ENCODE measurements at regions not wholly inside any gene's neighbourhood (a gene's known extent, or its start where the extent isn't known, plus 50 kb on each side); places are given as distances from the start of the nearest gene placed in this dataset.

DNA sequence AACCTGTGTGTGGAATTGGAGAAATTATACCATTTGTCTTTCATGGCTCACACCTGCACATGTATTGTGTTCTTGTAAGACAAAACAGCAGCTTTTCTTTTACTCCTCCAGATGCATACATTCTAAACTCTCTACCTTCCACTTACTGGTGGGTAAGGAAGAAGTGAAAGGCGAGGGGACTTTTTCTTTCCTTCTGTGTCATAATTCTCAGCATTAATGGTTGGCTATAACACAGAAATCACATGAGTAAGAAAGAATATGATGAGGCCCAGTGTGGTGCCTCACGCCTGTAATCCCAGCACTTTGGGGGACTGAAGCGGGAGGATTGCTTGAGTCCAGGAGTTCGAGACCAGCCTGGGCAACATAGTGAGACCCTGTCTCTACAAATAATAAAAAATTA is 57.8 kb upstream of the SHANK2 start:
- DNase-seq (ENCODE audit: low spot score): no peak

DNA sequence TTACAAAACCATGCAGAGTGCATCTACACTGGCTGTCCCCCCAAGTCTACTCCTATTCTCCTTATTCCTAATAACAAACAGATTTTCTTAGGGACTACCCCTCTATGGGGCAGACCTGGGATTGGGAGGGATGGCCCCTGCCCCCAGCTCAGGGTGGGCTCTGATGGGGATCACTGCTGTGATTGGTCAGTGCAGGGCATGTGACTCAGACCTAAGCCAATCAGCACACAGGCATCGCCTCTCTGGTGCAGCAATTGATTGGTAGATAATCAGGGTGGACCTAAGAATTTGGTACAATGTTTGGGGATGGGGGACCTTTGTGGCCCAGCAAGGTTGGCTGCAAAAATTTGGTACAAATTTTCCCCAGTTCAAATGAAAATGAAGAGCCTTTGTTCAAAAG is 57.2 kb upstream of the SHANK2 start:
- DNase-seq (ENCODE audit: low spot score): no peak

DNA sequence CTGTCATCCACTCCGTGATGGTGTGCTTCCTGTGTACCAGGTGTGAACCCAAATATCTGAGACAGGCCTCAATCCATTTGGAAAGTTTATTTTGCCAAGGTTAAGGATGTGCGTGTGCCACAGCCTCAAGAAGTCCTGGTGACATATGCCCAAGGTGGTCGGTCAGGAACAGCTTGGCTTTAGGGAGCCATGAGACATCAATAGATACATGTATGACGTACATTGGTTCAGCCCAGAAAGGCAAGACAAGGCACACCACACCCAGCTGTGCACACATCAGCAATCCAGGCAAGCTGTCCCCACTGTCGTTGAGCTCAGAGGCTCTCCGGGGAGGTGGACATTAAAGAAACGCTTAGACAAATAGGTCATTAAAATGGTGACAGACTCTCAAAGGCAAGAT is 56.8 kb upstream of the SHANK2 start:
- peak; percentile 3 for DNase-seq (ENCODE audit: low spot score)

DNA sequence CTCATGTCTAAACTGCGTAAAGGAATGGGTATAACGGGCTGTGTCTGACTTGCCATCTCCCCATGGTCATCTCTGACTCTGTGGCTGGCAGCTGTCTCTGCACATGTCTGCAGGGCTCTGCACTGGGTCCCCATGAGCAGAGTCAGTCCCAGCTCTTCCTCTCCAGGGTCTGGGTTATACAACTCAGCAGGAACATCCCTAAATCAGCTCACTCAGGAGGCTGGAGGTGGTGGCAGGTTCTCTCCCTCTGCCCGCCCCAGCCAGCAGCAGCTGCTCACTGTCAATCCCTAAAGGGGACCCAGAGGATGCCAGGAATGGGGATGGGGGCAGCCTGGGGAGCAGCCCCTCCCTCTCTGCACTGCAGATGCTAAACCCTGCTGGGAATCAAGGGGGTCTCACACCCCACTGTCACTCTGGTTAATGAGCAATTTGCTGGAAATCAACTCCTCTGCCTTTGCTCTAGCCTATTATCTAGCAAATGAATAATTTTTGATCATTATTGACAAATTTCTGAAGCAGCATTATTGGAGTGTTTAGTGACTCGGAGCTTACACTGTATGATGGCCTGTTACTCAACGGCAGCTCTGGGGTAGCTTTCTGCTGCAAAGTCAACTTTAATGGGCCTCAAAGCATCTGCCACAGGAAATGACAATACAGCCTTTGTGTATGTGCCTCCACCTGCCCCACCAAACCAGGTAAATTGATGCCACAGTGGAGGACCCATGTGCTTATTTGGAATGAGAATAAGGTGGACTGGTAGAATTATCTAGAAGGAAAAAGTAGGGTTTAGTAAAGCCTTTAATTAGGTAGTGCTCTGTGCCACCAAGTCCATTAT is 55.7 kb upstream of the SHANK2 start:
- DNase-seq (ENCODE audit: low spot score): peak; percentile 4

DNA sequence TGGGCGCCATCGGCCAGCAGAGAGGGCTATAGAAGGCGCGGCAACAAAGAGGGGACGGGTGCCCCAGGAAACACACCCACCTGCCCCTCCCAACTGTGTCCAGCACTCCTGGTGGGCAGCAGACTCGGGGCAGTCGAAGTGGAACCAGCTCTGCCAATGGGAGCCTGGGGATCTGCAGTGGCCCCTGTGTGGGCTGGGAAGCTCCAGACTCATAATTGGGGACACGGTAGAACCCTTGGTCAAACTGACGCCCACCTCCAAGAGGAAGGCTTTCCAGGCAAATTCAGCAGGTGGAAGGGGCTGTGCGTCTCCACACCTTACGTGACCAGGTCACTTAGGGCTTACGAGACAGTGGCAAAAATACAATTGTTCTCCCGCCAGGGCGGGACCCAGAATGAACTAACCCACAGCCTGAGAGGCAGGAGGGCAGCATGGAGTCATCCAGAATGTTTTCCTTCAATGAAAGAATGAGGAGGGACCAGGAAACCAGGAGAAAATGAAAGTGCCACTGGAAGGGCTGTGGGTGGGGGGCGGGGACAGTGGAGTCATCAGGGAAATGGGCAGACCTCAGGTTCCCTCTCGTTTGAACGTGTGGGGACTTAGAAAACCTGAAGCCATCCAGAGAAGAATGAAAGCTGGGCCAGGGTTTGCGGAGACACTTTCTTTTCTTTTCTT is 53.2 kb upstream of the SHANK2 start:
- DNase-seq (ENCODE audit: low spot score): no peak

GRCh38 chr11:71305041-71305440 is 52.7 kb upstream of the SHANK2 start:
- DNase-seq (ENCODE audit: low spot score): no peak

- DNase-seq (ENCODE audit: low spot score): no peak
These were observed 52.1 kb upstream of the SHANK2 start for GRCh38 chr11:71304491-71304890.

DNA sequence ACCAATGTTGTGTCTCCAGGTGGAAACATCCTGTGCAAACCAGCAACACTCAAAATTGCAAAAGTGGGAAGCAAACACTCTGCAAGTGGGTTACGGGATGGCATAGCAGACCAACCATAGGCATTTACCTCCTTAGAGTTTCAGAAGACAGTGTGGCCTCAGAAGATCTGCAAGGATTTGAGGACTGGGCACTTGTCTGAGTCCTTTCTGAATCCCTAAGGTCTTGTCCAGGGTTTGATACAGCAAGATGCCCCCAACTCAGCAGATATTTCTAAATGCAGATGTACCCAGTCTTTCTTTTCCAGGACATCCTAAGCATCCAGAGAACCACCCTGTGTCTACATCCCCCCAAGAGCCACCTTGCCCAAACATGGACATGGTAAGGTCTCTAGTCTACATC is 51.7 kb upstream of the SHANK2 start:
- no peak for DNase-seq (ENCODE audit: low spot score)

- peak; percentile 4 for DNase-seq (ENCODE audit: low spot score)
These were observed 50.5 kb upstream of the SHANK2 start for GRCh38 chr11:71302911-71303310.

DNA sequence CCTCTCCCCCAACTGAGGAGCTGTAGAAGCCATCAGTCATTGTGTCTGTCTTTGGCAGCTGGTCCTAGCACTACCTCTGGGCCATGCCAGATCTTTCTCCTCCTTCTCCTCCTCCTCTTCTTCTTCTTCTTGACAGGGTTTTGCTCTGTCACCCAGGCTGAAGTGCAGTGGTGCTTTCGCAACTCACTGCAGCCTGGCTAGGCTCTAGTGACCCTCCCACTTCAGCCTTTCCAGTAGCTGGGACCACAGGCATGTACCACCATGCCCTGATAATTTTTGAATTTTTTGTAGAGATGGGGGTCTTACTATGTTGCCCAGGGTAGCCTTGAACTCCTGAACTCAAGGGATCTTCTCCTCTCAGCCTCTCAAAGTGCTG is 50.1 kb upstream of the SHANK2 start:
- no peak for DNase-seq (ENCODE audit: low spot score)

Measured in mucosa of gallbladder (tissue), 1 donor.